ENCODE measurements at regions not wholly inside any gene's neighbourhood (a gene's known extent, or its start where the extent isn't known, plus 50 kb on each side); places are given as distances from the start of the nearest gene placed in this dataset.

DNA sequence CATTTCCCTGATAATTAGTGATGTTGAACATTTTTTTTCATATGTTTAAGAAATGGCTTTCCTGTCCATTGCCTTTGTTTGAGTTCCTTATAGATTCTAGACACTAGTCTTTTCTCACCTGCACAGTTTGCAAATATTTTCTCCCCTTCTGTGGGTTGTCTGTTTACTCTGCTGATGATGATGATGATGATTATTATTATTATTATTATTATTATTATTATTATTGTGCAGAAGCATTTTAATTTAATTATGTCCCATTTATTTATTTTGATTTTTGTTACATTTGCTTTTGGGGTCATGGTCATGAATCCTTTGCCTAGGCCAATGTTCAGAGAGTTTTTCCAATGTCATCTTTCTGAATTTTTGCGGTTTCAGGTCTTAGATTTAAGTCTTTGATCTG is 492.5 kb upstream of the TSHZ3 start:
- TF ChIP-seq, protein P1, sequence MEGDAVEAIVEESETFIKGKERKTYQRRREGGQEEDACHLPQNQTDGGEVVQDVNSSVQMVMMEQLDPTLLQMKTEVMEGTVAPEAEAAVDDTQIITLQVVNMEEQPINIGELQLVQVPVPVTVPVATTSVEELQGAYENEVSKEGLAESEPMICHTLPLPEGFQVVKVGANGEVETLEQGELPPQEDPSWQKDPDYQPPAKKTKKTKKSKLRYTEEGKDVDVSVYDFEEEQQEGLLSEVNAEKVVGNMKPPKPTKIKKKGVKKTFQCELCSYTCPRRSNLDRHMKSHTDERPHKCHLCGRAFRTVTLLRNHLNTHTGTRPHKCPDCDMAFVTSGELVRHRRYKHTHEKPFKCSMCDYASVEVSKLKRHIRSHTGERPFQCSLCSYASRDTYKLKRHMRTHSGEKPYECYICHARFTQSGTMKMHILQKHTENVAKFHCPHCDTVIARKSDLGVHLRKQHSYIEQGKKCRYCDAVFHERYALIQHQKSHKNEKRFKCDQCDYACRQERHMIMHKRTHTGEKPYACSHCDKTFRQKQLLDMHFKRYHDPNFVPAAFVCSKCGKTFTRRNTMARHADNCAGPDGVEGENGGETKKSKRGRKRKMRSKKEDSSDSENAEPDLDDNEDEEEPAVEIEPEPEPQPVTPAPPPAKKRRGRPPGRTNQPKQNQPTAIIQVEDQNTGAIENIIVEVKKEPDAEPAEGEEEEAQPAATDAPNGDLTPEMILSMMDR (IDR thresholded peaks at IDR 0.05; ENCODE audit: low read depth, low read length) = no peak
- TF ChIP-seq EZH2phosphoT487 (IDR thresholded peaks at IDR 0.05; ENCODE audit: low read depth) = no peak
- Histone ChIP-seq H3K9me3 (ENCODE audit: insufficient read depth, low read length) (0 out of 2 replicates have a peak, but pooled peaks cover 5% of the 10 kb centered on the region), H2AFZ (ENCODE audit: low read depth, low read length) (no peak overlapping the region), H3K27me3 (ENCODE audit: low read depth, low read length) (no peaks in the 10 kb centered on the region), H4K20me1 (ENCODE audit: insufficient read depth, low read length) (no peaks in the 10 kb centered on the region), H3K79me2 (ENCODE audit: low read length) (no peaks in the 10 kb centered on the region), H3K27ac (ENCODE audit: low read length) (no peak overlapping the region), H3K36me3 (replicated peaks; ENCODE audit: low read depth, low read length) (no peaks in the 10 kb centered on the region), H3K4me1 (ENCODE audit: low read length) (no peaks in the 10 kb centered on the region), H3K9ac (ENCODE audit: low read length) (no peak overlapping the region), H3K4me3 (ENCODE audit: low read length) (no peak overlapping the region), H3K4me2 (ENCODE audit: low read length) (no peak overlapping the region)

DNA sequence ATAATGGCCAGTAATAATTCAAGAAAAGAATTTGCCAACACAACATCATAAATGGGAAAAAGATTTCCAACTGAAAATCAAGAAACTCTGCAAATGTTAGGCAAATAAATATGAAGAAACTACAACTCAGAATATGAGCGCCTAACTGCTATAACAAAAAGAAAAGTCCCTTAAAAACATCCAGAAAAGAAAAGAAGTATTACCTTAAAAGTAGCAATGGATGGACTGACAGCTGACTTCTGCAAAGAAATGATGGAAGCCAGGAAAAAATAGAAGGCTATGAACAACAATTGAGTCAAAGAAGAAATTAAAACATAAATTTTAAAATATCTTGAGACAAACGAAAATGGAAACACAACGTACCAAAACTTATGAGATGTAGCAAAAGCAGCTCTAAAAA is 482.3 kb upstream of the ZNF507 start:
- Histone ChIP-seq H3K9me3 (ENCODE audit: insufficient read depth, low read length) (peaks cover 12% of the 10 kb centered on the region), H3K4me2 (ENCODE audit: low read length) (no peak overlapping the region), H3K4me1 (ENCODE audit: low read length) (no peaks in the 10 kb centered on the region), H4K20me1 (ENCODE audit: insufficient read depth, low read length) (no peaks in the 10 kb centered on the region), H3K36me3 (replicated peaks; ENCODE audit: low read depth, low read length) (no peaks in the 10 kb centered on the region), H3K4me3 (ENCODE audit: low read length) (no peak overlapping the region), H2AFZ (ENCODE audit: low read depth, low read length) (no peak overlapping the region), H3K9ac (ENCODE audit: low read length) (no peak overlapping the region), H3K79me2 (ENCODE audit: low read length) (no peaks in the 10 kb centered on the region), H3K27me3 (ENCODE audit: low read depth, low read length) (no peaks in the 10 kb centered on the region), H3K27ac (ENCODE audit: low read length) (no peak overlapping the region)
- TF ChIP-seq, protein P1 (IDR thresholded peaks at IDR 0.05; ENCODE audit: low read depth, low read length) = no peak
- TF ChIP-seq EZH2phosphoT487 (IDR thresholded peaks at IDR 0.05; ENCODE audit: low read depth) = no peak

DNA sequence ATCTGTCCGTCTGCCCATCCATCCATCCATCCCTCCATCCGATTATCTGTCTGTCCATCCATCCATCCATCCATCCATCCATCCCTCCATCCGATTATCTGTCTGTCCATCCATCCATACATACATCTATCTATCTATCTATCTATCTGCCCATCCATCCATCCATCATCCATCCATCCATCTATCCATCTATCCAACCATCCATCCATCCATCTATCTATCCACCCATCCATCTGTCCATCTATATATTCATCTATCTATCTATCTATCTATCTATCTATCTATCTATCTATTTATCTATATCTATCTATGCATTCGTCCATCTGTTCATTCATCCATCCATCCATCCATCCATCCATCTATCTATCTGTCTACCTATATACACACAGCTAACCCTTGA is 471.1 kb upstream of the ZNF507 start:
- H3K4me3 ChIP-seq (ENCODE audit: low read length) = no peak overlapping the region
- TF ChIP-seq, protein P1 (IDR thresholded peaks at IDR 0.05; ENCODE audit: low read depth, low read length) = no peak
- no peak for TF ChIP-seq EZH2phosphoT487 (IDR thresholded peaks at IDR 0.05; ENCODE audit: low read depth)
- no peaks in the 10 kb centered on the region for H4K20me1 ChIP-seq (ENCODE audit: insufficient read depth, low read length)
- H3K27me3 ChIP-seq (ENCODE audit: low read depth, low read length) = no peaks in the 10 kb centered on the region
- H3K27ac ChIP-seq (ENCODE audit: low read length) = no peak overlapping the region
- no peak overlapping the region for H3K9ac ChIP-seq (ENCODE audit: low read length)
- H3K4me2 ChIP-seq (ENCODE audit: low read length) = no peak overlapping the region
- no peaks in the 10 kb centered on the region for H3K9me3 ChIP-seq (ENCODE audit: insufficient read depth, low read length)
- H3K79me2 ChIP-seq (ENCODE audit: low read length) = no peaks in the 10 kb centered on the region
- H2AFZ ChIP-seq (ENCODE audit: low read depth, low read length) = no peak overlapping the region
- no peaks in the 10 kb centered on the region for H3K36me3 ChIP-seq (replicated peaks; ENCODE audit: low read depth, low read length)
- no peaks in the 10 kb centered on the region for H3K4me1 ChIP-seq (ENCODE audit: low read length)

DNA sequence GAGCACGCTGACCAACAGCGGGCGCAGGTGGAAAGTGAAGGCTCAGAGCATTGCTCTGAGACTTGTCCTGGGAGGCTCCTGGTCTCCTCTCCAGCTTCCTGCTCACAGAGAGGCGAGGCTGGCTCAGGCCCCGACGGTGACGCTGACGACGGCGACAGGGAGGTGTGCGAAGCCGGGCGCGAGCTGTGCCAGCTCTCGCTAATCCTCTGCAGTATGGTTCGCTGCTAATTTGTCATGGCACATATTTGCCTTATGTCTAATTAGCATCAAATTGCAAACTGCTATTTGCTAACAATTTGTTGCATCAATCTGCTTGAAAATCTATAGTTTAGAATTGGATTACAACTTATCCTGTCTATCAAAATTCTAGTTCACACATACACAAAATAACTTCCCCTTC is 469.8 kb upstream of the ZNF507 start:
- Histone ChIP-seq H3K9me3 (ENCODE audit: insufficient read depth, low read length) (no peaks in the 10 kb centered on the region), H3K36me3 (replicated peaks; ENCODE audit: low read depth, low read length) (no peaks in the 10 kb centered on the region), H2AFZ (ENCODE audit: low read depth, low read length) (no peak overlapping the region), H3K4me3 (ENCODE audit: low read length) (no peak overlapping the region), H3K79me2 (ENCODE audit: low read length) (no peaks in the 10 kb centered on the region), H3K27ac (ENCODE audit: low read length) (no peak overlapping the region), H3K4me1 (ENCODE audit: low read length) (no peaks in the 10 kb centered on the region), H3K4me2 (ENCODE audit: low read length) (no peak overlapping the region), H3K27me3 (ENCODE audit: low read depth, low read length) (no peaks in the 10 kb centered on the region), H3K9ac (ENCODE audit: low read length) (no peak overlapping the region), H4K20me1 (ENCODE audit: insufficient read depth, low read length) (no peaks in the 10 kb centered on the region)
- no peak for TF ChIP-seq EZH2phosphoT487 (IDR thresholded peaks at IDR 0.05; ENCODE audit: low read depth)
- TF ChIP-seq, protein P1 (IDR thresholded peaks at IDR 0.05; ENCODE audit: low read depth, low read length) = no peak

Data from OCI-LY3 (cell line).